NT2/D1 (cell line): ENCODE measurements at regions not wholly inside any gene's neighbourhood (a gene's known extent, or its start where the extent isn't known, plus 50 kb on each side); places are given as distances from the start of the nearest gene placed in this dataset.

Experiments used
- SUZ12 ChIP-seq: IDR thresholded peaks from 2 replicates; pipeline ENCODE4 v1.6.1; 2011; ENCODE audit not compliant: insufficient read length, insufficient read depth; ENCODE audit errors: extremely low read depth
- YY1 ChIP-seq: IDR thresholded peaks from 2 replicates; pipeline ENCODE4 v1.6.1; 2011; ENCODE audit not compliant: insufficient read length, insufficient read depth

GRCh38 chr6:79305020-79305419 is 70.5 kb upstream of the HMGN3 start:
- no peak for TF ChIP-seq SUZ12
- no peak for TF ChIP-seq YY1
